ENCODE measurements at regions not wholly inside any gene's neighbourhood (a gene's known extent, or its start where the extent isn't known, plus 50 kb on each side); places are given as distances from the start of the nearest gene placed in this dataset.

DNA sequence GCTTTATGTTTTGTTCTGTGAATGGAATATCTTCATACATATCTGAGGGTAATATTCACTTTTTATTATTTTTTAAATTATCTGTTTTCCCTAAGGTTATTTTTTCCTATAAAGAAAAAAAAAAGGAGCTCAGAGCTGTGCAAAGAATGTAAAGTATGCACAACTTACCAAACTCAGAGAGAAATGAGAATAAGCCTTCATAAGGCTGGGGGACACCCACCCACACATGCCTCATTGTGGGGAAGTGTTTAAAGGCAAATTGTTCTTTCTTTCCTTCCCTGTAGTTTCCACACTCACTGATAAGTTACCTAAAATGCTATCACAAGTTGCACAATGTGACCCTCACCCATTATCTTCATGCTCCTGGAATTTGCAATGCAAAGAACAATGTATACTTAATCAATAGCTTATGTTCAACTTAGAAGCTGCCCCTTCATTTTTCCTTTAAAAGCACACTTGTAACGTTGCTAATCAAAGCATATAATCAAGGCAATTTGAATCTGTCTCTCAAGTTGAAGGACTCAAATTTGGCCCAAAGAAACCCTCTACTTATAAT lies 108.1 kb downstream of the GNAT3 start:
- no peak for DNase-seq

DNA sequence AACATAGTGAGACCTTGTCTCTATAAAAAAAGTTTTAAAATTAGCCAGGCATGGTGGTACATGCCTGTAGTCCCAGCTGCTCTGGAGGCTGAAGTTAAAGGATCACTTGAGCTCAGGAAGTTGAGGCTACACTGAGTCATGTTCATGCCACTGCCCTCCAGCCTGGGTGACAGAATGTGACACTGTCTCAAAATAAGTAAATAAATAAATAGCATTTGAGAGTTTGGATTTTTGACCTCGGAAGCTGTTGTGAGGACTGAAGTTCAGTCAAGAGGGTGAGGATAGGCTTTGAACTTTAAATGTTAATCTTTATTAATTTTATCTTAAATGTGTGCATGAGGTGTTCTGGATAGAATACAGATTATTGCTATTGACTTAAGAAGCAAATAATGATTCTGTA lies 110.2 kb downstream of the GNAT3 start:
- no peak for DNase-seq

DNA sequence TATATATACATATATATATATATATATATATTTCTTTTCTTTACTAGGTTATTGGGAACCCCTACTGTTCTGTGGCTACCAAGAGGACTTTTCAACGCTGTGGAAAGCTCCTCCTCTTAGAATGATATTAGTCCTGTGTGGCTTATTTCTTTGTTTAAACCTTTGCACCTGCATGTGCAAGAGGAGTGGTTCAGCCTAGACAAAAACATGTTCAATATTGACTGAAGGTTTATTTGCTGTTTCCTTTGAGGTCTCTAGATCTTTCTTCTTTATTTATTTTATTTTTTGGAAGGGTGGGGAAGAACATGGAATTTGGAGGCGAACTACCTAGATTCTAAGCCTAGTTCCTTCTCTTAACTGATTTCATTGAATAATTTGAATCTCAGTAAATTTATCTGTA lies 118.1 kb downstream of the GNAT3 start:
- DNase-seq, result peak in 2 of 3 experiments; percentile 56 to 74

DNA sequence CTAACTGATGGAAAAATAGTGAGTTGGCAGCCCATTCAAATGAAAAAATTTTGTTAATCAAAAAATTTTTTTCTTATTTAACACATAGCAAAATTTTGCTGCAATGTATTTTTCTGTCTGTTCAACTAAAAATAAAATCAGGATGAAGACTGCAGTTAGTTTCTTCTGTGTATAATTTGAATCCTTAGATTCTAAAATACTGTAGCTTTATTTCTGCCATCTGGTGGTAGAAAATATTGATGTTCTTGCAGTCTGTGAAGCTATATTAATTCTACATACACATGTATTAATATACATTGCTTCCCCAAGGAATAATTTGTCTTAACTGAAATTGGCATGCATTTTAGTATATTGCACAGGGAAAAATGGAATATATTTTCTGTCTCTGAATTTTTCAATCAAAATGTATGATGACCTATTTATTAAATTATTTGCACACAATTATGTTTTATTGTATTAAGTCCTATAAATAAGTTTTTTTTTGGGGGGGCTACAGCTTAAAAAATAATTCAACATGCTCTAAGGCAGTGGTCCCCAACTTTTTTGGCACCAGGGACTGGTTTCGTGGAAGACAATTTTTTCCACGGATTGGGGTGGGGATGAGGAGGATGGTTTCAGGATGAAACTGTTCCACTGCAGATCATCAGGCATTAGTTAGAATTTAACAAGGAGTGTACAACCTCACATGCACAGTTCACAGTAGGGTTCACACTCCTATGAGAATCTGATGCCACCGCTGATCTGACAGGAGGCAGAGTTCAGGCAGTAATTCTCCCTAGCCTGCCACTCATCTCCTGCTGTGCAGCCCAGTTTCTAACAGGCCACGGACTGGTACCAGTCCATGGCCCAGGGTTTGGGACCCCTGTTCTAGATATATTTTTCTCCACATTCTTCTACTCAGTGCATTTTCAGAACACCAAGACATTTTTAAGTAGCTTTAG lies 119.4 kb downstream of the GNAT3 start:
- peak in 2 of 3 experiments; percentile 15 to 66 for DNase-seq

DNA sequence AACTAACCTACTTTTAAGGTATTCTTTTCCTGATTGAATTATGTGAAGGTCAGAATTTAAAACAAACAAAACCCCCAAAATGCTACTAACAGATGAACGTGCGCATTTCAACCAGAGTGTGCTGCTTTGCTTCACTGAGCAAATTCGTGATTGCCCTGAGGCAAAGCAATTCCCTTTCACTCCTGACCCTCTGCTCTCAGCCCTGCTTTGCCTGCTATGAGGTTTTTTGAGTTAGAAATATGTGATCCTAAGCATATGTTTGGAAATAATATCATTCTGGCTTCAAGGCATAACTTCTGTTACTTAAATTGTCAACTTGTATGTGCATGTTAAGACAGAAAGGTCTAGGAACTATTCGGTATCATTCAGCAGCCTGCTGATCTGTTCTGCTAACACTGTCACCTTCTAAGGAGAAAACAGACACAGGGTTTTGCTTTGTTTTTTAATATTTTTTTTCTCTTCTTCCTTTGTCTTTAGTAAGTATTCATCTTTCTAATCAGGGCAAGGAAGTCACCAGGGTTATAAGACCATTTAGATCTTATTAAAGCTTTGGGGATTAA lies 124.2 kb downstream of the GNAT3 start:
- DNase-seq, result peak in 2 of 3 experiments; percentile 29 to 62

DNA sequence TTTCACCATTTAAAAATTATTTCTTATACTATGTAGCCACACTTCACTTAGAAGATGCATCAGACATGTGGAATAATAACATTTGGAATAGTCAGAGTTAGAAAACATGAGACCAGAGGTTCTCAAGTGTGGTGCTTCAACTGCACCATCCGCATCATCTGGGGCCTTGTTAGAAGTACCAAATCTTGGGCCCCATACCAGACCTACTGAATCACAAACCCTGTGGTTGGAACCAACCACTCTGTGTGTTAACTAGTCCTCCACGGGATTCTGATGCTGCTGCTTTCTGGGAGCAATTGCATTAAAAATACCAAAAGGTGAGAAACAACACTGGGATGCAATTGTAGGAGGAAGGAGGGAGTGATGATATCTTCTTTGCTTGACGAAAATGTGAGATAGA lies 125.2 kb downstream of the GNAT3 start:
- no peak for DNase-seq

DNA sequence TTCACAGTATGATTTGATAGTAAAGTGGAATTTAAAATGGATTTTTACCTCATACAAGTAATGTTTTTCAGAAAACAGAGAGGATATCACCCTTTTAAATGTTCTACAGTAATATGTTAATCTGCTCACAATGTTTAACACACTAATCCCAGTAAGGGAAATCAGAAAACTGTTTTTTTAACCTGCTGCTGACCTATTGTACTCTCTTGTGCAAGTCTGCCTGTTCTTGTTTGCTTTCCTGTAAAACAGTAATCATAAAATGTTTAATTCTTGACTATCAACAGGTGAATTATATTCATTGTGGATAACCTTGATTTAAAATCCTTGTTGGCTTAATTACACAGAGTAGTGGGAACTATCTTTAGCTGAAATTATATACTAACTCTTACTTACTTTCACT lies 126.4 kb downstream of the GNAT3 start:
- DNase-seq, result peak in 1 of 3 experiments; percentile 46

DNA sequence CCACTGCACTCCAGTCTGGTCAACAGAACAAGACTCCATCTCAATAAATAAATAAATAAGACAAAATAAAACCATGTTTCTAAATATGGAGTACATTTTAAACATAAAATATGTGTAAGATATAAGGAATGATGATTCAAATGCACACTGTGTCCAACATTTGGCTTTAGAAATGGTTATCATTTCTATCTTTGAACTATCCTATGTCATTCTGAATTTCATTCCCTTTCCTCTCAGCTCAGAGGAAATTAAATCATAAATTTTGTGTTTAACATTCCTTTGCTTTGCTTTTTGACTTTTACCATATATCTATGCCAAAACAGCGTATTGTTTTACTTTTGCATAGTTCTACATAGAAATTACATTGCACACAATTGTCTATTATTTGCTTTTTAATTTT lies 130.9 kb downstream of the GNAT3 start:
- no peak for DNase-seq

DNA sequence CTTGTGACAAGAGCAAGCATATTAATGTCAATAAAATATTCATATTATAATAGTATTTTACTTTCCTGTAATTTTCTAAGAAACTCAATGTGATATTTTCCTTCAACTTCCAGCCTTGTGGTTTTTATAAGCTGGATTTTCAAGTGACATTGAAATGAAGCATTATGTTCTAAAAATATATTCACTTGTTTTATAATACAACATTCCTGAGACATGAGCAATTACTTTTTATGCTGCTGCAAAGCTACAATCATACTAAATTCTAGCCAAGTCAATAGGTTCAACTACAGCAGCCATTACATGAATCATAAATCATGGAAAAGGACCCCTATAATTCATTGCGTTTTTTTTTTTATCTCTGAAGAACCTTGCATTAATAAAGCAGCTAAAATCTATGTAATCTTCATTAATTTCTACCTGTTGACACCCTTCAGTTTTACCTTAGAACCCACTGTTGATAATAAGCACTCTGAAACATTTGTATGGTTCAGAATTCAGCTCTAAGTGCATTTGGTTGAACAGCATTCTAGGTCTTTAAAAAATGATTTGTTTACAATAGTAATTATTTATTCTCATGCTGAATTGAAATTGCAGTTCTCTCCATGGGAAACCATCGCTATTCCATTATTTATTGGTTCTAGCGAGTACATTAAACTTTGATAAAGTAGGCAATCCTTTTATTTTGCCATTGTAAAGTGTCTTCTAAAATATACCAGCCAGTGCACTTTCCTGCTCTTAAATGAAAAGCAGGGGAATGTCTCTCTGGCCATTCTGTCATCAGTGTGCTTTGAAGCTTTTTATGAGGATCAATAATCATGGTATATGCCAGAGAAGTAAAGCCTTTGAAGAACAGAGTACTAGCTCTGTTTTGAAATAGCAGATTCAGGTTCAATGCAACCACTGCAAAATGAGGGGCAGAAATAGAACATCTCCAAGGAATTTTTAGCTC lies 132.6 kb downstream of the GNAT3 start:
- peak in 2 of 3 experiments; percentile 65 to 92 for DNase-seq

DNA sequence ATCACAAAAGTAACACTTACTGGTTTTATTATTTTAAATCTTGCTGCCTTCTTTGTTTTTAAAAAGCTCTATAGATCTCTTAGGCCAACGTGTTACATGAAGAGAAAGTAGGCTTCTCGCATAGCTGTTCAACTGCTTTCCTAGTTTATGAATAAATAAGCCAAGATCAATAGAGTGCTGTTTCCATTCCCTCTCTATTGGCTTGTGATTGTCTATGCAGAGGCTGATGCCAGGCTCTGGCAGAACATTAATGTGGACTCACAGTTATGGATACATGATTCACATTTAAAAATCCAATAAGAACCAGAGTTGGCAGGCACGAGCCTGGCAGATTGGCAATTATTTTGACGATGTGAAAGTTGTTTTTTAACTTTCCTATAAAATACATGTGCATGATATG lies 137.5 kb downstream of the GNAT3 start:
- DNase-seq, result no peak

DNA sequence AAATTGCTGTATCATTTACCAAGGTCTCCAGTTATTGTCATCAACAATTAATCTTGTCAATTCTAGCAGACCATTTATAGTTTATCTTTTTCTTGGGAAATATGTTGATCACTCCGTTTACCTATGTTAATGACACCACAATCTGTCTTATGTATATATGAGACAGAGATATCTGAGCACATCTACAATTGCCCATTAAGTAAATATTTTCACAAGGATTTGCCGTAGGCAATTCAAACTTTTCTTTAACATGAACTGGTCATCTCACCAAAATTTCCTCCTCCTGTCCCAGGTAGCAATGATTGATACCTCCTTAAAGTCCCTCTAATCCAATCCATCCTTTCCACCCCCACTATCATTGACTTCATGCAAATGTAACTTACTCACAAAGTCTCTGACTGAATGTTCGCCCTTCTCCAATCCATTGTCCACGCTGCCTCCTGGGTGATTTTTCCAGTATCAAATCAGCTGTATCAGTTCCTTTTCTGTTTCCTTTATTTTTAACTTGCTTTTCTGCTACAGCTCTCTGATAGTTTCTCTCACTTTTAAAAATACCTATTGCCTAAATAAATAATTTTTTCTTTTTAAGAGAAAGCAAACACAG lies 138.3 kb downstream of the GNAT3 start:
- peak in 1 of 3 experiments; percentile 33 for DNase-seq

DNA sequence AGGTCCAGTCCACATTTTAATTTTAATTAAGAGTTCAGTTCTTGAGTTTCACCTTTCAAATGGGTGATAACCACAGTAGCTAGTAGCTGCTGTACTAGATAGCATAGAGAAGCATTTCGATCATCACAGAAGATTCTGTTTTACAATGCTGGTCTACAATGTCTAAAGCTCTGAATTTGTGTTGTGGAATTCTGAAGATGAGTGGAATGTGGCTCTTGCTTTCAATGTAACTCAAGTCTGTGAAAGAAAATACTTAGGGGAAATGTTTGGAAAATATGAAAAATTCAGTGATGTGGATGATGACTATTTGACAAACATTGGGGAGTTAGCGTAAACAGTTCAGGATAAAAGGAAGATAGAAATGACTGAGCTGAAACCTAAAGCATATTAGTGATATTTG lies 139.4 kb downstream of the GNAT3 start:
- DNase-seq, result no peak

DNA sequence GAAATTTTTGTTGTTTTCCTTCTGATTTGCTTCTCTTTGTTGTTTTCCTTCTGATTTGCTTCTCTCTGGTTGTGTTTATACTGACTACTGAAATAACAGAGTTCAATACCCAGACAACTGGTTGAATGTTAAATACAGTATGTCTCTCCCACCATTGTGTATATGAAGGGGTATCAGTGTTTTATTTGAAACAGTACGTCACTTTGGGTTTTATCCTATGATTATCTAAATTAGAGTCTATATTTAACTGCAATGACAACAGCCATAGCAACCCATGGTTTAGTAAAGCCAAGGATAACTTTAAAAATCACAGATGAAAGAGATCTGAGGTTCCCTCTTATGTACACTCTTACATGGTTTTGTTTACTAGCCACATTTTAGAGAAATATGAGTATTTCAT lies 141.3 kb downstream of the GNAT3 start:
- DNase-seq, result peak in 2 of 3 experiments; percentile 15 to 63

DNA sequence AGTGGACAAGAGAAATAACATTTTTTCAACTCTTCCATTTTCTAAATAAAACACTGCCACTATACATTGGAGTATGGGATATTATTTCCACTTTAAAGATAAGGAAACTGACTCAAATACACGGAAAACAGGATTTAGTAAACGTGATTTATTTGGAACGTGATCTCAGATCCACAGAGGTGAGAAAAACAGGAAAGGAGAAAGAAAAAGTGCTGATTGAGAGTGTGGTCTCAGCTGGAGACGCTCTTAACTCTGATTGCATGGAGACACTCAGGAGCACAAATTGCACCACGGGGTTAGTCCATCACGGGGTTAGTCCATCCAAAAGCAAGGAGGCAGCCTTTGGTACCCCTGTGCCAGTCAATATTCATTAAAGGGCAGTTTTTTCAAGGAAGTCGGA lies 142.5 kb downstream of the GNAT3 start:
- DNase-seq, result peak in 1 of 3 experiments; percentile 42

DNA sequence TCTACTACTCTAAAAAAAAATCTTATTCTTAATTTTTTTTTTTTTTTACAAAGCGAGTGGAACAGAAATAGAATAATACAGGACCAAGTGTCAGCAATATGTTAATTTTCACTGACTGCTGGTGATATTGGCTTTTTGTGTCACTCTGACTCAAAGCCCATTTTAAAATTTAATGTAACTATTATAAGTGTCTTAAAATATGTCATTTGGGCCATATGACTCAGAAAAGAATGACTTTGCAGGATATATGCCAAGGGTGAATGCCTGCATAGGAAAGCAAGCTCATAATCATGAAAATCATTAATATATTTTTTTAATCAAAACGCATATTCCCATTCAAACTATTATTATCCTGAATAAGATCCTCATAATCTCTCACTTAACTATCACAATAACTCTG lies 149.2 kb downstream of the GNAT3 start:
- no peak for DNase-seq

DNA sequence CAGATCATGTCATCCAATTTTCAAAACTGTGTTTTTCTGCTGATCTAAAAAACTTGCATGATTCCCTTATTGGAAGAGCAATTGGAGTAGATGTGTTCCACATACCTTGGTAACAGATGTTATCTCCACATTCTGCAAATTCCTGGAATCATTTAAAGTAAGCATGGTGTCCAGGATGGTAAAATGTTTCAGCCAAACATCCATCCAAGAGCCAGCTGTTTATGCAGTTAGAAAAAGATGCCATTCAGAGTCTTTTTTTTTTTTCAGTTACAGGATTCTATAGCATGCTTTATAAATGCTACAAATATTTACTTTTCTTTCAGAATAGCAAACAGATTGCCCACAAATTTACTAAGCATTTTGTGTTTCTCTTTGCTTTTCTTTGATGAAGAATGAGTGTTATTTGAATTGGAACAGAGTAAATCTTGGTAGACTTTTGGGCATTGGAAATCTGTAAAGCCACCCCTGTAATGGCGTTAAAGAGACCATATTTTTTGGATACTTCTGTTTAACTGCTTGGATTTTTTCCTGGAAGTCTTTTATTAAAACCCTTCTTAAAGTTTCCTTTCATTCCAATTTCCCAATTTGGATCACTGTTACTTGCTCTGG lies 149.8 kb downstream of the GNAT3 start:
- no peak for DNase-seq

DNA sequence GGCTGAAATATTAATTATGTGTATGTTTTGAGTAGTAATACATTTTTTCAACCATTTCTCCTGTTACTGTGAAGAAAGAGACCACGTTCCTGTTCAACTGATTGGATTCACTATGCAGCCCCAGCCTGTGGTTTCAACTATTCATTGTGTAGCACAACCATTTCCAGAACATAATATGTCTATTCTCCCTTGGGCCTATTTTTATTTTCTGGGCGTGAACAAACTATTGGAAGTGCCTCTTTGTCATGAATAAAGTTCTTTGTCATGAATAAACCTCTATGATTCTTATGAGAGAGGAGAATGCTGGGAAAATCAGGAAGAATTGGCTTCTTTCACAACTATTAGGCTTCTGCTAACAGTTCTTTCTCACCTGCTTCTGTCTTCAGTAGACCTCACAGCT lies 152.4 kb downstream of the GNAT3 start:
- no peak for DNase-seq

DNA sequence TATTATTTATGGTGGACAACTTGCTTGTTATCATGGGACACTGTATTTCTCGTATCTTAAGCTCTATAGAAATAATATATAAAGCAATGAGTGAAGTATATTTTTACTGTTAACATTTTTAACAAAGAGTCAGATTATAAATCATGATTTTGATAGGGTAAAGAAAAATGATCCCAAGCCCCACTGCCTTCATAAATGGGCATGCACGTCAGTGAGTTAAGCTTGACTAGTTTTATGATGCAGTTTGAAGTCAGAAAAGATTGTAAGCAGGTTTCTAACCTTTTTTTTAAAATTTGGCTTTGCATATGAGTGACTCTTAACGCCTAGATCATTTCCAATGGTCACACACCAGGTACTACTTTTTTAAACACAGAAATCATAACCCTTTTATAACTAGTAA lies 152.8 kb downstream of the GNAT3 start:
- DNase-seq, result no peak

DNA sequence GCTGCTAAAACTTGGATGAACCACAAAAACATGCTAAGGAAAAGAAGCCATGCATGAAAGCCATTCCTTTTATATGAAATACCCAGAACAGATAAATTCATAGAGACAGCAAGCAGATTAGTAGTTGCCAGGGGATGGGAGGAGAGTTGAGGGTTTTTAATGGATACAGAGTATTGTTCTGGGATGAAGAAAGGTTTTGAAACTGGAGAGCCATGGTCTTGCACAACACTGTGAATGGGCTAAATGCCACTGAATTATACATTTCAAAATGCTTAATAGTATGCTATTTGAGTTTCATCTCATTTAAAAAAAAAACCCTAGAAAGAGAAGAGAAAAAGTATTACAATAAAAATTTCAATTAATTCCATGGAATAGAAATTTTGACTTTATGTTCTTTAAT lies 154.3 kb downstream of the GNAT3 start:
- DNase-seq, result peak in 1 of 3 experiments; percentile 22

DNA sequence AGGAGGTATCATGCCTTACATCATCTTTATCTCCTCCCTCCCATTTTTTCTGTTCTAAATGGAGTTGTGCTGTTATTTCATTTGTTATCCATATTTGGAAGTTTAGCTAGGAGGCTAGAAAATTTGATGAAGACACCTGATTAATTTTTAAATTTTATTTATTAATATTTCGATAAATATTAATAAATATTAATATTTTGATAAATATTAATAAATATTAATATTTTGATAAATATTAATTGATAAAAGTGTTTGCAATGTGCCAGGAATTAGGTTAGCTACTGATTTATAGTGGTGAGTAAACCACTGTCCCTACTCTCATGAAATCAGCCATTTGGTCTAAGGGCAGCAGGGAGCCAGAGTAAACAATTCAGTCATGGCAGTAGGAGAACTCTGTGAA lies 161.4 kb downstream of the GNAT3 start:
- DNase-seq, result no peak

DNA sequence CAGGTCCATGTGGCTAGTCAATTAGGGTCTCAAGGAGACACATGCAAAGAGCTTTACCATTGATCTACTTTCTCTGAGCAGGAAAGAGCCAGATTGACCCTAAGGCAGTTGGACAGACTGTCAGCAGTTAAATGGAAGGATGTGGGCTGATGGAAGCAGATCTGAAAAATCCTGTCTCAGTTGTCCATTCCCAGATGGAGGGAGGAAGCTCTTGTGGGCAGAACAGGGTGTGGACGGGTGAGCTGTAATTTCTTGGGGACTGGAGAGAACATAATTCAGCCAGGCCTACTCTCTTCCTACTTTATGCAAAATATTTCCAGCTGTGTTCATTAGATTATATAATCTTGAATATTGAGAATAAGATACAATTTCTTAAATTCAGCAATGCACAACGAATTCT lies 163.6 kb downstream of the GNAT3 start:
- no peak for DNase-seq

DNA sequence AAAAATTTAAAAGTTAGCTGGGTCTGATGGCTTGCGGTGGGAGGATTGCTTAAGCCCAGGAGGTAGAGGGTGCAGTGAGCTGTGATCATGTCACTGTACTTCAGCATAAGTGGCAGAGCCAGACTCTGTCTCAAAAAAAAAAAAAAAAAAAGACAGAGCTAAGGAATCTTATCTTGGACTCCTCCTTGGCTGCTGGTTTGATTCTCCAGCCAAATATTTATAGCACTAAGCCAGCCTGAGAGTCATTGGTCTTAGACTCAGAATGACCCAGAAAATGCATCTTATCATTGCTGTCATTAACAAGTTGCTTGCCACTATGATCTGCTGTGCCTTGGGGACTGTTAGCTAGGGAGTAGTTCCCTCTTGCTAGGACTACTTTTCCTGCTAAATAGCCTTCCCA lies 164.7 kb downstream of the GNAT3 start:
- DNase-seq, result no peak

All from NCI-H1417 (cell line).